OCI-M1 (cell line): ENCODE measurements at regions not wholly inside any gene's neighbourhood (a gene's known extent, or its start where the extent isn't known, plus 50 kb on each side); places are given as distances from the start of the nearest gene placed in this dataset.
"Not testable (repeated sequence)": the region's sequence is repeated elsewhere in the genome, so short reads cannot be mapped to it uniquely, and the experiment has no call there.

Source experiments
- DNase-seq: peaks from one replicate; lab custom pipeline; 2025; lab: John Stamatoyannopoulos, UW

DNA sequence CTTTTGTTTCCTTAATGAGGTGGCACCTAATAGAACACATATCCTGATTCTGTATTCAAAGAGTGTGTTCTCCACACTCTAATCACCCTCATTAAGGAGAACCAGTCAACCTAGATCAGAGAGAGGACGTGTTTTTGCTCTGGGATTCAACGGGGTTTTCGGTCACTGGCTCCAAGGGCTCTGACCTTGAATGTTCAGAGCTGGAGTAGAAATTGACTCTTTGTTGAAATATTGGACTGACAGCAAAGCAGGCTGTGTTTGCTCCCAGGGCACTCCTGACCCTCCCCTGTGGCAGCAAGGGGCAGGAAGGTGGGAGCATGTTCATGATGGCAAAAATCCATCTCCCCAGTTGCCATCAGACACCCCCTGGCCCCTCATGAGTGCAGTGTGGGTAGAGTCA is 1193.0 kb downstream of the AACS start:
- no peak for DNase-seq

- DNase-seq, result no peak
Observed at GRCh38 chr12:126262829-126263228, 1197.6 kb downstream of the AACS start.

GRCh38 chr12:126268222-126268621 is 1203.0 kb downstream of the AACS start:
- no peak for DNase-seq

GRCh38 chr12:126271159-126271558 is 1205.9 kb downstream of the AACS start:
- DNase-seq, result no peak

GRCh38 chr12:126282691-126283090 is 1217.5 kb downstream of the AACS start:
- no peak for DNase-seq

- no peak for DNase-seq
Observed at GRCh38 chr12:126286203-126286602, 1221.0 kb downstream of the AACS start.

GRCh38 chr12:126290456-126290855 is 1225.2 kb downstream of the AACS start:
- no peak for DNase-seq

GRCh38 chr12:126291987-126292386 is 1226.8 kb downstream of the AACS start:
- DNase-seq, result not testable (repeated sequence)

GRCh38 chr12:126295652-126296051 is 1230.4 kb downstream of the AACS start:
- DNase-seq, result no peak

DNA sequence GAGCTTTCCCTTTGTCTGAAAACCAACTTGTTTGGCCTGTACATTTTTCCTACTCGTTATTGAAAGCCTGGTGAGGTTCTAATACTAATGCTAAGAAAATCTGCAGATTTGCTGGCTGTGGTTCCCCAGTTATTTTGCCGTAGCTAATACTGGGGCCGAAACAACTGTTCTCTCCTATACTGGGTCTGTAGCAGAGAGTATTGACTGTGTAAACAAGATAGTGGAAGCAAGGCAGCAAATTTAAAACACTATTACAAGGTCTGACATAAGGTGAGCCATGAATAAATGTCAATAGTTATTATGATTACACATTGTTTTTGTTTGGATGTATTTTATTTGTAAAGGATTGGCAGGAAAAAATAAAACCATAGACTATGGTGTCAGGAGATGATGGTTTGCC is 1244.0 kb downstream of the AACS start:
- DNase-seq, result no peak

- DNase-seq, result no peak
Observed at GRCh38 chr12:126312457-126312856, 1247.2 kb downstream of the AACS start.

DNA sequence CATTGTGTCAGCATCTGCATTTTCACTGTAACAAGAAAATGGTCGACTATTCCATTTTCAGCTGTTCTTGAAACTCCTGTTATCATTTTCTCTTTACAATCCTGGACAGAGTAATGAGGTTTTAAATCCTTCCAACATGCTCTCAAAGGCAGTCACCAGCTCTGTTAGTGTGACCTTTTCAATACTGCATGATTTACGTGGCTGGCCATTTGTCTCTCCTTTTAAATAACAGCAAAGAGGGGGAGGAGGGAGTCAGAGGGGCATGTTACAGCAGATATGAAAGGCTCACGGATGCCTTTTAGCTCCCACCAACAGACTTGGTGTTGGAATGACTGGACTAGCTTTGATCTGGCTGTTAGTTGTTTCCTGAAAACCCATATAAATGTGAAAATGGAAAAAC is 1251.2 kb downstream of the AACS start:
- no peak for DNase-seq

DNA sequence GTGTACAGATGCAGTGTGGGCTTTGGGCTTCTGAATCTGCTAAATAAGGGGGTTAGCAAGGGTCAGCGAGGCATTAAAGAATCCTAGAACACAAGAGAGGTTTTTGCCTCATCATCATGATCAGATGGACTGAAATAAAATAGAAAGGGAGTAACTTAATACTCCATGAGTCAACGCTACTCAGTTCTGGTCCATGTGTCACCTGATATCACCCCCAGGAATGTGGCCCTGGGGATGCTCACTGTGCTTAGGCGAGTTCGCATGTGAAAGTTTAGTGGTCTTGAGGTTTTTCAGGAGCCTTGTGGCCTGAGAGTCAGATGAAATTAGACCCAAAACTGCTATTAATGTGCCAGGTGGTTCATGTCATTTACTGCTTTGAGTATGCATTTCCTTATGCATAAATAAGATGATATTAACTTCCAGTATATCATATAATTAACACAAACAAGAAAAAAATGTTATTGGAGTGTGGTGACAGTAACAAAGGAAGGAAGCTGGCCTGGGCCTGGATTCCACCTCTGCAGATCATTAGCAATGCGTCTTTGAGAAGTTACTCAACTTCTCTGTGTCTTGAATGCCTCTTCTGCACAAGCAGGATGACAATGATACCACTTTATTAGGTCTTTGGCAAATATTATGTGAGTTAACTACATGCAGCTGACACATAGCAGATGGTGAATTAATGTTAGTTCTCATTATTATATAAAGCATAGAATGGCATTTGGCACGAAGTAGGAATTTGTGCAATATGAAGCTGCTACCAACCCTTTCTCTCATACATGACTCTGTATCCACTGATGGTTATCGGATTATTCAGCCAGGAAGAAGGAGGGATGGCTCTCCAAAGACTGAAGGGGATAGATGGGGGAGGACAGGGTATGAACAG is 1272.6 kb downstream of the AACS start:
- no peak for DNase-seq

DNA sequence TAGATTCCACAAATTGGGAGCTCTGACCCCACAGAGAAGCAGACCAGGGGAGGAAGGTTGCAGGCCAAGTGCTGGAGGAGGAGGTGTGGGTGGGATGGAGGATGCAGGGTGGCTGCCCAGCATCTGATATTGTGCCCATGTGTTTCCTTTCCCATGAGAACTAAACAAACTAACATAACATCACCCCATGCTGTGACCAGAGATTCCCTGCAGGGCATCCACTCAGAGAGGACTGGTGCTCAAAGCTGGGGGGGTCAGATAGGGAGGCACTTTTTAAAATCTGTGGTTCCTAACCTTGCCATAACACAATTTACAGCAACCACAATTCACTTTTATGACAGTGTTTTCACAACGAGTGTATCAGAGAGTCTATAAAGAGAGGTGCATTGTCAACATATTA is 1277.6 kb downstream of the AACS start:
- DNase-seq, result no peak

DNA sequence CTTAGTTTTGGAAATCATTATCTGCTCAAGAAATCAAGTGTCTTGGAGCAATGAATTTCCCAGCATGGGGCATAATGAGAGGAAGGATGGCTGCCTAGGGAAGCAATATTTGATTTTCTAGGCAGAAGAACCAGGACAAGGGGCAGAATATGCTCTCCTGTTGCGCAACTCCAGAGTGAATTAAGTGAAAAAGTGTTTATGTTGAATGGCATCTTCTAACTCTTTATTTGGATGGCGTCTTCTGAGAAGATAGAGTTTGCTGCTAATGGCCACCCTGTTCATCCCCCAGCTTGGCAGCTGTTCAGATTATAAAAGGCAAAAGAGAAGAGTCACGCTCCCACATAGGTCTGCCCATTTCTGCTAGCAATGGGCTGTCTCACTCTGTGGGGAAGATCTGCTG is 1278.1 kb downstream of the AACS start:
- DNase-seq, result no peak

GRCh38 chr12:126346087-126346486 is 1280.9 kb downstream of the AACS start:
- DNase-seq, result no peak

- DNase-seq, result no peak
Observed at GRCh38 chr12:126347421-126347820, 1282.2 kb downstream of the AACS start.

GRCh38 chr12:126349383-126349782 is 1284.1 kb downstream of the AACS start:
- DNase-seq, result no peak

DNA sequence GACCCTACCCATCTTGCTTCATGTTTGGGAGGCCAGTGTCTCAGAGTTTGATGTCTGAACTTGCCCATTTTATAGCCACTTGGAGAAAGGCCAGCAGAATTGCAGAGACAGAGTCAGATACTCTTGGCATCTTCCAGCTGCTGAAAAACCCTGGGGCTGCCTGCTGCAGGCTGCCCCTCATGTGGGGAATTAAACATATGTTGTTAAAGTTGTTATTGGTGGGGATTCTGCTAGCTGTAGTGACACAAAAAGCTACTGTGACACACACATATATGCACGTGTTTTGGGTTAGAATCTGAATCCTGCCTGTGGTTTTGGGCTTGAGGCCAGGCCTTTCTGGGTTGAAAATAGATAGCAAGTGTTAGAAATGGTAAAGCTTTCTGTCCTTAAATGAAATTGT is 1288.4 kb downstream of the AACS start:
- no peak for DNase-seq

DNA sequence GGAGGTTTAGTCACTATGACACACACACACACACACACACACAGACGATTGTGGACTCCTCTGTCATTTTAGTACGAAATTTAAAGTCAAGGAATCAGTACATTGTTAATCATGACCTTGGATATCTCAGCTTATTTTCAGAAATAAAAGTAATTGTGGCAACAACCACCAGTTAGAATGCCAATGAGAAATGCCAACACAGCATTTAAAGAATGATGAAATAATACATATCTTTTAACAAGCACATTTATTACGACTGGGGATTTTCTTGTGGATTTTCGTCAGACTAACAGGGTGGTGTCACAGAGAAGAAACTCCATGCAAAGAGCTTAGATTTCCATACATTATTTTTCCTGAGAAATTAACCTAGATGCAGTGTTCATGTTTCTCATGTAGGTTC is 1289.4 kb downstream of the AACS start:
- no peak for DNase-seq

DNA sequence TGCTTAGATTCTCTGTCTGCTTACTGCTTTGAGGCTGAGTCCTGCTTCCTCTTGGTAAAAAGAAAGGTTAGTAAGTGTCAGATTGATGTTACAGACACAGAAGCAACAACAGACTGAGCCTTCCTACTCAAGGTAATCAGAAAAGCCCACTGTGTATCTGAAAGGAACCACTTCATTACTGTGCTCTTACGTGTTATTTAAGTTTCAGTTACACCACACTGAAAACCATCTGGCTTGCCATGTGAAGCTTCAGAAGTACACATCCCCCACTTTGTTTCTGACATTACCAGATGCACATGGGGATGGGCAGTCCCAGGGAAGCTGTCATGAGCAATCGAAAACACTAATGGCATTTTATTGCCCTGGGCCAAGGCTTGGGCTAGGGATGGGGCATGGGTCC is 1290.1 kb downstream of the AACS start:
- DNase-seq, result no peak

DNA sequence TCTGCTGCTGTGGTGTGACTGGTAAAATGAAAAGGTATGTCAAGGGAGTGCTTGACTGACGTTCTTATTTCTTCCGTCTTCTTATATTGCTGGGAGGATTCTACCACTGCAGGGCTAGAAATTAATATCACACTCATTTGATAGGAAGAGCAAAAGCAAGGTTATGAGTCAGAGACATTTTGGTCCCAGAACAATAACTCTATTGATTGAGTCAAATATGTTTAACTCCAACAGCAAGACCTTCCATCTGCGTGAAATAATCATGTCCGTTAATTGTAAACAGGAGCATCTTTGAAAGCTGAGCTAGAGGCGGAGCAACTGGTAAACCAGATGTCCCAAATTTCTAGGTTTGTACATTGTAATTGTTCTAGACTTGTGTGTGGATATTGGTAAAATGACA is 1293.6 kb downstream of the AACS start:
- no peak for DNase-seq

GRCh38 chr12:126359216-126359615 is 1294.0 kb downstream of the AACS start:
- DNase-seq, result no peak

GRCh38 chr12:126361804-126362203 is 1296.6 kb downstream of the AACS start:
- DNase-seq, result no peak
